ENCODE measurements at regions not wholly inside any gene's neighbourhood (a gene's known extent, or its start where the extent isn't known, plus 50 kb on each side); places are given as distances from the start of the nearest gene placed in this dataset.
"Not testable (repeated sequence)": the region's sequence is repeated elsewhere in the genome, so short reads cannot be mapped to it uniquely, and the experiment has no call there.

DNA sequence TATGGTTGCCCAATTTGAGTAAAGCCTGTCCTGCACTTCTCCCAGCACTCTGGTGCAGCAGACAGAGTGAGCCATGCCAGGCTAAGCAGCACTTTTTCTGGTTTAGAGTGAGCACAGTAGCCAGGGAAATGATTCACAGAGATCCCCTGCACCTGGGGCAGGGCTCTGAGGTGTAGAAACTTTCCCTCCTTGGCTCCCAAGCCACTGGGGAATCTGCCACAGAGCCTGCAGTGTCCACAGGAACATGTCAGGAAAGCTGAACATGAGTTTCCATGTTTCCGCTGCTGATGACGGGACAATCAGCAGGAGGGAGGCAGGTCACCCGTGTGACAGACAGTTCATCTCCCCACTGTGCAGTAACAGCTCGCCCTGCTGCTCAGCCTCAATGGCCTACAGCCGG lies 429.9 kb upstream of the B3GAT1 start:
- DNase-seq, result no peak

- no peak for DNase-seq
Observed at GRCh38 chr11:134841411-134841810, 429.4 kb upstream of the B3GAT1 start.

GRCh38 chr11:134840945-134841344 lies 428.9 kb upstream of the B3GAT1 start:
- no peak for DNase-seq

- not testable (repeated sequence) for DNase-seq
Observed at GRCh38 chr11:134840165-134840564, 428.1 kb upstream of the B3GAT1 start.

- DNase-seq, result no peak
Observed at GRCh38 chr11:134838708-134839107, 426.7 kb upstream of the B3GAT1 start.

DNA sequence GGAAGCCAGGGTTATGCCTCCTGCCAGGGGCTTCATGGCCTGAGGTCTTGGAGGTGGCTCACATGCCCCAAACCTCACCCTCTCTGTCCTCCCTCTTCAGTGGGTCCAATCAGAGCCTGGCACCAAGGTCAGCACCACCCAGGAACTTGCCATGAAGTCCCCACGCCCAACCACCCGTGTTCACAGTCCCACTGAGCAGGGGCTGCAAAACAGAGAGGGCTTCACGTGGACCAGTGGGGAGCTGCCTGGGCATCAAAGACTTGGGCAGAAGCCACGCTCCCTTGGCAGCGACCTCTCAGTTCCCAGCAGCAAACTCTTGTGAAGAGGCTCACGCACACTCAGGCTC lies 425.8 kb upstream of the B3GAT1 start:
- DNase-seq, result no peak

DNA sequence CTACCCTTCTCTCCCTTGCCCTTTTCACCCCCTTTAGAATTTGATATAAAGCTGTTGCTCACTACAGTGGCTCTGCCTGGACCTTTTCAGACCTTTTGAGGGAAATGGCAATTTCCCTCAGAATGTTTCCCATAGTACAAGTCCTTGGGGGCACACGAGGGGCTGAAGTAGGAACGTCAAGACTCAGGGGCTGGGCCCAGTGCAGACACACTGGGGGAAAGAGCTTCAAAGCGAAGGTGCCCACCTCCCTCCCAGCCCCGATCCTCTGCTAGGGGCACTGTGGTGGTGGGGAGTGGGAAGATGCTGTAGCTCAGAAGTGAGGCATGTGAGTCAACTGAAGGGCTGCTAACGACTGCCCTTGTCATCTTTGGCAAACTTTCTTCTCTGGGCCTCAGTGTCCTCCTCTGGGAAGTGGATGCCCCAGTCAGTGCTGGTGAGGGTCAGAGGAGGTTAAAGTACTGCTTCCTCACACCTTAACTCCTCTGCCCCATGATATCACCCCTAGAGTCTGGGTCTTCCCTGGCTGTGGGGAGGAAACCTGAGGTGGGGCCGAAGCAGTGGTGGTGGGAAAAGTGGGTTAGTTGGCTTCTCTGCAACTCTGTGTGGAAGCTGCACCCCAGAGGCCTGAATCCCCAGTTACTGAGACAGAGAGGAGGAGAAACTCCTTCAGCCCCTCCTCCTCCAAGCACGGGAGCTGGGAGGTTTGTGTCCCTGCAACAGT lies 425.3 kb upstream of the B3GAT1 start:
- no peak for DNase-seq

DNA sequence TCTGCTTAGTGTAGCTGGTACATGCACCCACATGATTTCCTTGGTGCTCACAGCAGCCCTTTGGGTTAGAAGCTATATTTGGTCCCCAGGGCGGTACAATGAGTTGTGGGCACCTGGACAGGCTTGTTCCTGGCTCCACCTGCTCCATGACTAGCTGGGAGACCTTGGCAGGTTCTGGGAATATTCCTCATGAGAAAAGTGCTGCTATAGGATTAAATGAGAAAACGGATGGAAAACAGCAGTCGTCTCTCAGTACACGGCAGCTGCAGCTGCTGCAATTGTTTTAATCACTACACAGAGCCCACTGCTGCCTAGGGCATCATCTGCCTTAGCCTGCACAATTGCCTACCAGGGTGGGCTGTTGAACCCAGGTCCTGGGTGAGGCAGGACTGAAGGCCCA lies 424.5 kb upstream of the B3GAT1 start:
- no peak for DNase-seq

DNA sequence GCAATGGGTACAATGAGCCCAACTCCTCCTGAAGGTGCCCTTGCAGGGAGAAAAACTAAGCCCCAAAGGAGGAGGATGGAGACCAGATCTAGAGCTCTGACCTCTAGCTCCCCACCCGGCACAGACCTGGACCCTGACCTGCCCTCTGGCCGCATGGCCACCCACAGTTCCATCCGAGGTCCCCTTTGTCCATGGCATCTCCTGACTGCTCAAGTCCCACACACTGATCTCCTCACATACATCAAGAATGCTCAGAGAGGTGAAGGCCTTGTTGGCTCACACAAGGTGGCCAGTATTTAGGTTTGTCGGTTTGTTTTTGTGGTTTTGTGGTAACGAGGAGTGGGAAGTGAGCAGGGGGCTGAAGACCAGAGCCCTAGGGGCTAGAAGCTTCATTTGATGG lies 423.5 kb upstream of the B3GAT1 start:
- no peak for DNase-seq

DNA sequence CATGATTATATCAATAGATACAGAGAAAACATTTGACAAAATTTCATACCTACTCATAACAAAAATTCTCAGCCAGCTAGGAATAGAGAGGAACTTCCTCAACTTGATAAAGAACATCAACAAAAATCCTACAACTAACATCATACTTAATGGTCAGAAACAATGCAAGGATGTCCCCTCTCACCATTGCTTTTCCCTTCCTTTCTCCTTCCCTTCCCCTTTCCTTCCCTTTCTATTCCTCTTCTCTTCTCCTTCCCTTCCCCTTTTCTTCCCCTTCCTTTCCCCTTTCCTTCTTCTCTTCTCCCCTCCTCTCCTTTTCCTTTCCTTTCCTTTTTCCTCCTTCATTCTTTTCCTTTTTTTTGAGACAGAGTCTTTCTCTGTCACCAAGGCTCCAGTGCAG lies 418.3 kb upstream of the B3GAT1 start:
- no peak for DNase-seq

- no peak for DNase-seq
Observed at GRCh38 chr11:134823970-134824369, 411.9 kb upstream of the B3GAT1 start.

DNA sequence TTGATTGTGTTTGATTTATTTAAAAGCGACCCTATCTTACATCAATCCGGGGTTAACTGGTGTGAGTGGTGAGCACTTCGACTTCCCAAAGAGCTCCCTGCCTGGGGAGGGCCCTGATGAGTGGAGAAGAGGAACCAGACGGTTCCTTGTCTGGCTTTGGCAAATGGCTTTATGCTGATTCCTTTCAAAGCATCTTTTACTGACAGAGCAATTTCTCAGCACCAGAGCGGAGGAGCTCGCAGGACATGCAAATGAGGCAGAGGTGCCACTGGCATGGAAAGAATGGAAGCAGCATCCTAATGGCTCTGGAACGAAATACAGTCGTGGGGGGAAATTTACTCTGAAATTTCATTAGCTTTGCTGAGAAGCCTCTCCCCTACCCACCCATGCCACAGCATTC lies 410.9 kb upstream of the B3GAT1 start:
- DNase-seq, result no peak

DNA sequence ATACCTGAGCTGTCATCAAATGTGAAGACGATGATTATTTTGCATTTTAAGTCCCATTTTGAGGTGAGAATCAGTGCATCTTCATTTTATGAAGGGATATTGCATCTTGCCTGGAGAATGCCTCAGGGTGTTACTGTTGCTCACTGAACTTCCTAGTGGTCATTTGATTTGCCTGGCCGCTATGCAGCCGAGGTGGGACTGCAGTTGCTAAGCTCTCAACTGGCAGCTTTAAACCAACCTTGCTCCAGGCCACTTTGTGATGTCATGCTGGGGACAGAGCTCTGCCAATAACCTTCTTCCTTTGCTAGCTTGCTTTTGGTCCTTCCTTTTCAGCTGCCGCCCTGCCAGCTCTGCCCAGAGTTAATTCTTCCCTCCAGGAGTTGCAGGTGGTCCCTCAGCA lies 409.4 kb upstream of the B3GAT1 start:
- DNase-seq, result peak; percentile 82

GRCh38 chr11:134819041-134819440 lies 407.0 kb upstream of the B3GAT1 start:
- peak; percentile 72 for DNase-seq

DNA sequence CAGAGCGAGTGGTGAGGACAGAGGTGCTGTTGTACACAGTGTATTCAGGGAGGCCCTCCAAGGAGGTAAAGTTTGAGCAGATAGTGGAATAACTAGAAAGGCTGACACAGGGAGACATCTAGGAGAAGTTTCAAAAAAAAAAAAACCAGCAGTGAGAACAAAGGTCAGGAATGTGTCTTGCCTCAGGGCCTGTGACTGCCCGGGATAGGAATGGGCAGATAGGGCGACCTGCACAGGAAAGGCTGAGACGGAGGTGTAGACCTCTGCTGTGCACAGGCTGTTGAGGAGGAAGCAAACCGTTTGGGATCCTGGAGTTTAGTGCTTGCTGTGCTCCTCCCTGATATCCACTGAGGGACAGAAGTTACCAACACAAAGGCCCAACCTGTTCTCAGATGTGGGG lies 406.5 kb upstream of the B3GAT1 start:
- peak; percentile 97 for DNase-seq

DNA sequence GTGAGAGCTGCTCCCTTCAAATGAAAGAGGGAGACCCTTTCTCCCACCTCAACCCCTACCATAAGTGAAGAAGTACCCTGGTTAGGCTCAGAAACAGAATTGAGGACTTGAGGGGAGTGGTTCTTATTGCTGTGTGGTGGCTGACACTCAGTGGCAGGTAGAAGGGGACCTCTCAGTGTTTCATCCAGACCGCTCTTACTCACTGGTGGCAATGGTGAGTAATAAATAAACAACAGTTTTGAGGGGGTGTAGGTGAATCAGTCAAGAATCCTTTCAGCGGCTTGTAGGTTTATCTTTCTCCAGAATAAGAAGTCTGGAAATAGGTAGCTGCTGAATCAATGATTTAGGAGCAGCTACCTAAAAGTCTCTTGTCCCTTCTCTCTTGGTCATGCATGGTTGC lies 403.4 kb upstream of the B3GAT1 start:
- no peak for DNase-seq

DNA sequence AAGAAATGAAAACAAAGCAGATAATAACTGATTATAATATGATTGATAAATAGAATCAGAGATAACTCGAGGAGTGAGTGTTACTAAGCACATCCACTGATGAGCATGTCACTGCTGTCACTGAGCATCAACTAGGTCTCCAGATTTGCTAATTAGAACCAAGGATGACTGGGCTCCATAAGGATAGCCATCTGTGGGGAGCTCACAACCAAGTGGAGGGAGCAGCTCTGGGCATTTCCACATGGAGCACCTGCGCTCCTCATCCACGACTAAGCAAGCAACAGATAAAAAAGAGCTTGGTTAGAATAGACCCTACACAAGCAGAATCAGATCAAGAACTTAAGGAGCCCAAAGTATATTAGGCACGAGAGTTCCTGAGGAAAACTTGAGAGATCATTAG lies 396.0 kb upstream of the B3GAT1 start:
- DNase-seq, result no peak

GRCh38 chr11:134802598-134802997 lies 390.6 kb upstream of the B3GAT1 start:
- DNase-seq, result no peak

GRCh38 chr11:134802116-134802515 lies 390.1 kb upstream of the B3GAT1 start:
- peak; percentile 98 for DNase-seq

DNA sequence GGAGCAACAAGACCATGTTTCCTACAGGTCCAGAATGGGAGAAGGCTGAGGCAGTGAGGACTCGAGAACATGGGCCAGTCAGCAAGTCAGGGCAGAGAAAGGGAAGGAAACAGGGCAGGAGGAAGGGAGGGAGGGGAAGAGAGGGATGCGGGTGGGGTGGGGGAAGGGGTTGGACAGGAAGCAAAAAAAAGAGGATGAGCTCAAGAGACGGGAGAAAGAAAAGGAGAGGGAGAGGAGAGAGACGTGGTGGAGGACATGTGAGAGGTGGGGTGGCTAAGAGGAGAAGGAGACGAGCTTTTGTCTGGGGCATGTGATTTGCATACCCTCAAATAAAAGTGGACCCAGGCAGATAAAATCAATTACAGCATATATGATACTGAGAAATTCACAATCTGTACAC lies 389.5 kb upstream of the B3GAT1 start:
- DNase-seq, result no peak

DNA sequence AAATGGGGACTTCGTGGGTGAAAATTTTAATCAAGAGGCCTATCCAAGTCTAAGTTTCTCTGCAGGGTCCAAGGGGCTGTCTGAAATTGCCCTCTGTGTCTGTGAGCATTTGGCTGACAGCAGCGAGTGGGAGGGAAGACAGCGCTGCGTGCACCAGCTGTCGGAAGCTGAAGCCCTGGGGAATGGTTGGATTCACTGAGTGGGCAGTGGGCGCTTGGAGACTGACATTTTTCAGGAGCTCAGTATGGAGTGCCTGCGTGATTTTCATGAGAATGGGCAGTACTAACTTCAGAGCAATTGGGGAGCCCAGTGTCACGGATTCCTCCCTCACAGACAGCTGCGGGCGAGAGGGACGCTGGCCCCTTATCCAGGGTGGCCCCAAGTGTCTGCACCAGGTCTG lies 388.8 kb upstream of the B3GAT1 start:
- no peak for DNase-seq

GRCh38 chr11:134800130-134800529 lies 388.1 kb upstream of the B3GAT1 start:
- DNase-seq, result no peak

GRCh38 chr11:134799386-134799785 lies 387.3 kb upstream of the B3GAT1 start:
- no peak for DNase-seq

- DNase-seq, result no peak
Observed at GRCh38 chr11:134797411-134798089, 385.5 kb upstream of the B3GAT1 start.

GRCh38 chr11:134795017-134795416 lies 383.0 kb upstream of the B3GAT1 start:
- no peak for DNase-seq
